ENCODE measurements at regions not wholly inside any gene's neighbourhood (a gene's known extent, or its start where the extent isn't known, plus 50 kb on each side); places are given as distances from the start of the nearest gene placed in this dataset.

DNA sequence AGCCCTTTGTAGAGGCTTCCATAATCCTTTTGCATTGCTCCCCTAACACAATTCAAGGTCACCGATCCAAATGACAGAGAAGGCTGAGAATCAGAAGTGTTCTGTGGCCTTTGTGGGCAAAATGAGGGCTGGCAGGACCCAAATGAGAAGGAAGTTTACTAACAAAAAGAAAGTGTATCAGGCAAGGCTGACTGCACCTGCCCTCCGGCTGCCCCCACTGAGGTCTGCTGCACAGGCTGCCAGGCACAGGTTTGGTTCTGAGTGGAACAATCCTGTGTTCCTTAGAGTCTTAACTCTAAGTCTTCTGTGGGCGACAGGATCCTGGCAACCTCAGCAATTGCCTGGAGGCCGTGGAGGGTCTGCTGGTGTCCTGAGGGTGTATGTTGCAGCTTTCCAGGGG is 568.5 kb downstream of the CMPK2 start:
- peaks cover 21 to 27% of the 10 kb centered on the region in 2 experiments for H3K9me3 Mint-ChIP-seq
- TF ChIP-seq, protein P1, sequence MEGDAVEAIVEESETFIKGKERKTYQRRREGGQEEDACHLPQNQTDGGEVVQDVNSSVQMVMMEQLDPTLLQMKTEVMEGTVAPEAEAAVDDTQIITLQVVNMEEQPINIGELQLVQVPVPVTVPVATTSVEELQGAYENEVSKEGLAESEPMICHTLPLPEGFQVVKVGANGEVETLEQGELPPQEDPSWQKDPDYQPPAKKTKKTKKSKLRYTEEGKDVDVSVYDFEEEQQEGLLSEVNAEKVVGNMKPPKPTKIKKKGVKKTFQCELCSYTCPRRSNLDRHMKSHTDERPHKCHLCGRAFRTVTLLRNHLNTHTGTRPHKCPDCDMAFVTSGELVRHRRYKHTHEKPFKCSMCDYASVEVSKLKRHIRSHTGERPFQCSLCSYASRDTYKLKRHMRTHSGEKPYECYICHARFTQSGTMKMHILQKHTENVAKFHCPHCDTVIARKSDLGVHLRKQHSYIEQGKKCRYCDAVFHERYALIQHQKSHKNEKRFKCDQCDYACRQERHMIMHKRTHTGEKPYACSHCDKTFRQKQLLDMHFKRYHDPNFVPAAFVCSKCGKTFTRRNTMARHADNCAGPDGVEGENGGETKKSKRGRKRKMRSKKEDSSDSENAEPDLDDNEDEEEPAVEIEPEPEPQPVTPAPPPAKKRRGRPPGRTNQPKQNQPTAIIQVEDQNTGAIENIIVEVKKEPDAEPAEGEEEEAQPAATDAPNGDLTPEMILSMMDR (conservative IDR thresholded peaks at IDR 0.05) = no peak
- H2AFZ ChIP-seq (ENCODE audit: low read length) = no peak overlapping the region

More for the DNA sequence above, 568.5 kb downstream of the CMPK2 start:
- H3K36me3 Mint-ChIP-seq (ENCODE audit: insufficient read depth in 1 of 3, low read depth in 3 of 3) = peaks cover 10 to 25% (median 14%) of the 10 kb centered on the region in 3 experiments; a peak in 6 of 7 replicates
- Histone ChIP-seq H3K9ac (ENCODE audit: extremely low read depth, insufficient read length, low read length) (no peak overlapping the region), H3K4ac (ENCODE audit: low read depth, low read length) (no peak overlapping the region), H3K23ac (ENCODE audit: insufficient read length, low read depth, low read length) (no peak overlapping the region), H2BK15ac (ENCODE audit: low read depth, low read length) (no peak overlapping the region), H4K8ac (replicated peaks; ENCODE audit: insufficient read length, low read depth, low read length) (no peak overlapping the region), H2AK5ac (ENCODE audit: insufficient read length, low read length) (no peak overlapping the region), H3K4me1 (ENCODE audit: insufficient read depth, low read length) (no peaks in the 10 kb centered on the region), H2BK120ac (ENCODE audit: low read depth, low read length, poor library complexity, severe bottlenecking) (no peak overlapping the region), H3K79me1 (ENCODE audit: insufficient read depth, low read depth, low read length, poor library complexity, severe bottlenecking) (no peaks in the 10 kb centered on the region), H4K5ac (ENCODE audit: insufficient read length, low read depth, low read length) (no peak overlapping the region), H3K14ac (ENCODE audit: insufficient read depth, low read length) (no peak overlapping the region), H3K27ac (ENCODE audit: insufficient read length, low read depth, low read length) (no peak overlapping the region), H2BK5ac (ENCODE audit: insufficient read length, low read length) (no peak overlapping the region), H3T11ph (ENCODE audit: low read length) (no peak overlapping the region), H4K20me1 (ENCODE audit: control insufficient read depth, insufficient read depth, insufficient read length) (no peaks in the 10 kb centered on the region), H2BK12ac (ENCODE audit: insufficient read length, low read depth, low read length) (no peak overlapping the region), H3K79me2 (ENCODE audit: insufficient read depth, low read length) (no peaks in the 10 kb centered on the region), H3K56ac (ENCODE audit: insufficient read length, low read depth, low read length) (no peak overlapping the region), H4K91ac (ENCODE audit: insufficient read length, low read depth, low read length) (no peak overlapping the region), H3K23me2 (ENCODE audit: insufficient read length, low read depth, low read length, poor library complexity, severe bottlenecking) (no peaks in the 10 kb centered on the region), H3K4me2 (ENCODE audit: insufficient read depth, insufficient read length, low read length) (no peak overlapping the region), H3K9me3 (ENCODE audit: control insufficient read depth, low read depth, low read length) (no peaks in the 10 kb centered on the region), H2BK20ac (ENCODE audit: low read depth, low read length, poor library complexity, severe bottlenecking) (no peak overlapping the region), H3K27me3 (ENCODE audit: insufficient read depth, low read length) (no peaks in the 10 kb centered on the region), H3K18ac (ENCODE audit: insufficient read length, low read depth, low read length) (no peak overlapping the region)
- no peak for DNase-seq
- no peak overlapping the region for H3K27ac Mint-ChIP-seq
- no peak overlapping the region for H3K4me3 Mint-ChIP-seq
- no peaks in the 10 kb centered on the region; the same call in 1 of the 2 replicates for H3K27me3 Mint-ChIP-seq (ENCODE audit: low read depth)
- H3K4me1 Mint-ChIP-seq = peaks cover 0 to 2% of the 10 kb centered on the region in 2 experiments; a peak in 1 of 4 replicates
- WGBS (ENCODE audit: extremely low coverage, insufficient read length, low lambda C conversion rate) = no CpG with 5 or more reads among the region's 4 CpGs

Data from H9 (cell line).